ENCODE measurements at regions not wholly inside any gene's neighbourhood (a gene's known extent, or its start where the extent isn't known, plus 50 kb on each side); places are given as distances from the start of the nearest gene placed in this dataset.

DNA sequence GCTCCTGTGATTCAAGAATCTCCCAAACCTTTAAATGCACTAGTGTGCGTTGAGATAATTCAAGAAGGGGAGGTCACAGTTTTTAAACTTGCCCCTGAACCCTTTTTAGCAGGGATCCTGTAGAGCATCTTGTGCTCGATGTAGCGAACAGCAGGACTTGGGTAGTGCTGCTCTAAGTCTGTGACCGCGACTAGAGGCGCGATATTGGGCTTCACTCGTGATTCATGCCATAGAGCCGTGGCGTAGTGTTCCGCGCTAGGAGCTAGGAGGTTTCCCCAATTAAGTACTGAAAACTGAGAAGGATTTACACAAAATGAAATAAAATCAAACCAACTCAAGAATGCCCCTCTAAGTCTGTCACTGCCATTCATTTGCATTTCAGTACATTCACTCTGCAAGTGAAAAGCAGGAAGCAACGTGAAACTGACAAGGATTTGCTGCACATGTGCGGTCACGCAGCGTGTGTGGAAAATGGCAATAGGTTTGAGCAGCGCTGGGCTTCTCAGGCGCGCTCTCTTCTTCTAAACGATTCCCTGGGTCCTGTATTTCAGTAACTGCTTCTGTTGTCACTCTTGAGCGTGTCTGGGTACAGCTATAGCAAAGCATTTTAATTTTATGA, 1135.9 kb upstream of the WWC1 start:
- no peak for DNase-seq (ENCODE audit: low spot score)

DNA sequence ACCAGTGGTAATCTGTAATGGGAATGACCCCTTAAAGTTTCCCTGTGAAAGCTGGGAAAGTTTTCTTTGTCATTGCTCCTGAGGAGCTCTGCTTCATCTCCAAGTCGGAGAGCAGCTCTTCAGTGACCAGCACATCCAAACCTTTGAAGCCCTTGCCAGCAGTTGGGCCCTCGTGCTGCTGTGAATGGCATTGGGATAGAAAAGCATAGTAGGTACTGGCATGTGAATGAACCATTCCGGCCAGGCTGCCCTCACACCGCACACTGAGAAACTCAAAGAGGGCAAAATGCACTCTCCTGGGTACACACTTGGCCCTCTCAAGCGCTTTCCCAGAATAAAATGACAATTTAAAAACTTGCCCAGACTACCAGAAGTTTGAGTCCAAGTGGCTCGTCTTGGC, 1135.0 kb upstream of the WWC1 start:
- DNase-seq (ENCODE audit: low spot score): no peak

GRCh38 chr5:167158588-167158987, 1132.9 kb upstream of the WWC1 start:
- DNase-seq (ENCODE audit: low spot score): no peak

DNA sequence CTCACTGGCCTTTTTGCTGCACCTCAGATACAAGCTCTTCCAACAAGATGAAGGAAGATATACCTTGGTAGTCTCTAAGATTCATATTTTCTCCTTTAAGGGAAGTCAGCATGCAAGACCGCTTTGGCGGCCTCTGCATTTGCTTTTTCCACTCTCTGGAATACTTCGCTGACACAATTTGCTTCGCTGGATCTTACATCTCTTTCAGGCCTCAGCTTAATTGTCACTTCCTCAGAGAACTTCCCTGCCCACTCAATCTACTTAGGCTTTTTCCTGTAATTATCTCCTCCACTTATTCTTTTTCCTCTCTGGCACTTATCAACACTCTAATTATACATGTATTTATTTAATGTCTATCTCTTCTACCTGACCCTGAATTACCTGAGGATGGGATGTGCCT, 1131.1 kb upstream of the WWC1 start:
- DNase-seq (ENCODE audit: low spot score): no peak

DNA sequence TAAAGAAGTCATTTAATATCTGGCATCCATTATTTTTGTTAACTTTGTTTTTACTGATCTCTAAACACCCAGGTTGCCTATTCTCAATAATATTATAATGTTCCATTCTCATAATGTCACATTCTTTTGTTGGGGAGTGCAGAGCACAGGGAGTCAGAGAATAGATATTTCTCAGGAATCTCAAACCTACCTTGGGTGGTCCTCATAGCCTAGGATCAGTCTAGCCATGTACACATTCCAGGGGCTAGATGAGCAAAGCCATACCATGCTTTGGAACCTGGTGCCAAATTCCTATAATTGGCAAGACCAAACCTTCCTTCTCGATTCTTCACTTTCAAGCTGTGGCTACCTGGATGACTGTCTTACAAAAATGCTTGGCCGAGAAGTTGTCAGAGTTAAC, 1124.7 kb upstream of the WWC1 start:
- no peak for DNase-seq (ENCODE audit: low spot score)

GRCh38 chr5:167167191-167167795, 1124.2 kb upstream of the WWC1 start:
- DNase-seq (ENCODE audit: low spot score): no peak

GRCh38 chr5:167168971-167169370, 1122.5 kb upstream of the WWC1 start:
- no peak for DNase-seq (ENCODE audit: low spot score)

DNA sequence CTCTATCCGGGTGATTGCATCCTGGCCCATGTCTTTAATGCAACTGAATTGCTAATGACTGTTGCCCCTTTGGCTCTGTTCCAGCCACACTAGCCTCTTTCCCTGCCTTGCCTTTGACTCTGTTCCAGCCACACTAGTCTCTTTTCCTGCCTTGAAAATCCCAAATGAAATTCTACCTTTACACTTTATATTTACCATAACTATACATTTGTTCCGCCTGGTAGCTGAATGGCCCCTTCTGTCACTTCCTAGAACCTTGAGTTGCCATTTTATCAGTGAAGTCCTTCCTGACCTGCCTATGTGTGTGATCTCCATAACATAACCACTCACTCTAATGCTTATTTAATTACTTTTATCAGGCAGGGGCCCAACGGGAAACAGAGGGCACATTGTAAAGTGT, 1120.4 kb upstream of the WWC1 start:
- no peak for DNase-seq (ENCODE audit: low spot score)

DNA sequence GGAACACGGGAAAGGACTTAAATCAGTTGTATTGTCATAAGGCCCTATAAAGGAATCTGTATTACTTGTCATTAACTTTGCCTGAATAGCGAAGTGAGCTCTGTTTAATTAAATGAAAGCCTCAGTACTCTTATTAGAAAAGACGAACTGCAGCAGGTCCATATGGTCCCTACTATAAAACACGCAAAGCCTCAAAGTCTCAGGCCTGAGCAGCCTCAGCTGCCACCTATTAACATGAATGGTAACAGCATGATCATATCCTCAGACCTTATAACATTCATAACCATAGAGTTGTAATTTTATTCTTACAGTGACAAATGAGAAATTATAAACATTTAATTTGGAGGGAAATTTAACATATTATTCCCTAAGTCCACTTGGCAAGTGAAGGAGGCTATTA, 1113.7 kb upstream of the WWC1 start:
- no peak for DNase-seq (ENCODE audit: low spot score)

DNA sequence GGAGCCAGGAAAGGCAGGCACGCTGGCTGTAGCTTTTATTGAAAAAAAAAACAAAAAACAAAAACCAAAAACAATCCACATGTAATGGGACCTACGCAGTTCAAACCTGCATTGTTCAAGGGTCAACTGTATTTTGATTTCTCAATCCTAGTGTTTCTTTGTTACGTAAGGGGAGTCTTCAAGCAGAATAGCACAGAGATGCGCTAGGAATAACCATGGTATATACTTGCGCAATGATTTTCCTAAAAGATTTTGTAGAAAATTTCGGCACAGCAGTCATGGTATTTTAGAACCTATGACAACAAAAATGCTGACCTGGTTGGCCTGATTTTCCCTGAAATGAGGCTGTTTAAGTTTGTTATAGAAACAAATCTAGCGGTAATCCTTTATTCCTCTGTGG, 1110.5 kb upstream of the WWC1 start:
- no peak for DNase-seq (ENCODE audit: low spot score)

- DNase-seq (ENCODE audit: low spot score): no peak
Observed at GRCh38 chr5:167205881-167206280, 1085.6 kb upstream of the WWC1 start.

DNA sequence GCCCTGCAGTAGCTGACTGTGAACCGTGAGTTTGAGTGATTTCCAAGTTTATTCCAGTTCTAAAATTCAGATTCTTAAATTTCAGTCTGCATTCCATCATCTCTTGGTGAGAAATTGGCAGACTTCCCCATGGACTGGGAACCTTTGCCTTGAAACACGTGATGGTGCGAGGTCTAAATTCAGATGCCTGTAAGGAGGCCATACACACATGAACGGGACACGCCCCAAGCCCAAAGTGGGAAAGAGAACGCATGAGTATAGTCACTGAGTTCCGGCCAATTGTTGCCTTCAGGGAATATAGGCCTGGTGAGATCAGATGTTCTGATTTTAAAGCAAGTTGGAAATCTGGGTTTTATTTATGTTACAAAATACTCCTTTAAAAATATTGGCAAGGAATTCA, 1084.4 kb upstream of the WWC1 start:
- no peak for DNase-seq (ENCODE audit: low spot score)

- no peak for DNase-seq (ENCODE audit: low spot score)
Observed at GRCh38 chr5:167208911-167209310, 1082.5 kb upstream of the WWC1 start.

GRCh38 chr5:167217097-167217743, 1074.2 kb upstream of the WWC1 start:
- DNase-seq (ENCODE audit: low spot score): no peak

GRCh38 chr5:167219298-167219697, 1072.1 kb upstream of the WWC1 start:
- DNase-seq (ENCODE audit: low spot score): no peak

- no peak for DNase-seq (ENCODE audit: low spot score)
Observed at GRCh38 chr5:167226386-167226785, 1065.1 kb upstream of the WWC1 start.

DNA sequence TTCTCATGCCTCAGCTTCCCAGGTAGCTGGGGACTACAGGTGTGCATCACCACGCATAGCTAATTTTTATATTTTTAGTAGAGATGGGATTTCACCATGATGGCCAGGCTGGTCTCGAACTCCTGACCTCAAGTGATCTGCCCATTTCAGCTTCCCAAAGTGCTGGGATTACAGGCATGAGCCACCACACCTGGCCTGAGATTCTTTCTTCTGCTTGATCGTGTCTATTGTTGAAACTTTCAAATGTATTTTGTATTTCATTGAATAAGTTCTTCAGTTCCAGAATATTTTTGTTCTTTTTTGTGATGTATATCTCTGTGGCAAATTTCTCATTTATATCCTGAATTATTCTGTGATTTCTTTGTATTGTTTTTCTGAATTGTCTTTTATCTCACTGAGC, 1063.3 kb upstream of the WWC1 start:
- no peak for DNase-seq (ENCODE audit: low spot score)

DNA sequence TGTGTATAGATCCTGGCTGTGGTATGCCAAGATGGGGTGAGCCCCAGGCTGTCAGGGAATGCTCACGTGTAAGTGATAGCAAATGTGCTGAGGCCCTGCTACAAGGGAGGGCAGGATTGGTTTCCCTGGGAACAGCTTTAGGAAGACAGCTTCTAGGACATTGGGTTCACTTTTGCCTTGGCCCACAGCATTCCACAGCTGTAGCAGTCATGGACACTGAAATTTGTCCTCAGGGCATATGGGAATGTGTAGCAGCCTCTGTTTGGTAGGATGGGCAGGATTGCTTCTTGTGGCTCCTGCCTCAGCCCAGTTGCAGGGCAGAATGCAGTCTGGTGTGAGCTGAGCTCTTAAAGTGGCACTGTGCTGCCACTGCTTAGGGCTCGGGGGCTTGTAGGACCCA, 1061.7 kb upstream of the WWC1 start:
- no peak for DNase-seq (ENCODE audit: low spot score)

DNA sequence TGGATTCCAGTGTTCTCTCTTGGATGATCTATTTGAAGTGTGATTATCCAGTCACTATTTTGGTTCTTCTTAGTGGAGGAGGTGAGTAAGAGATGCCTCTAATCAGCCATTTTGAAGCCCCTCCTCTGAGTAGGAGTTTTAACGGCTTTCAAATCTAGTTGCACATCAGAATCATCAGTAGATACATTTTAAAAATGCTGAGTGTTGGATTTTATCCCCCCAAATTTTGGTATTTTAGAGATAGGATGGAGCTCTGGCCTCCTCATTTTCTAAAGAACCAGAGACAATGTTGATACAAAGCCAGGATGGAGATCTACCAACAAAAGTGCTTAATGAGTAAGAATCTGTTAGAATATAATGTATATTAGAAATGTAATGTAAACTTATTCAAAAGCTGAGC, 1061.0 kb upstream of the WWC1 start:
- no peak for DNase-seq (ENCODE audit: low spot score)

GRCh38 chr5:167232675-167233311, 1058.7 kb upstream of the WWC1 start:
- DNase-seq (ENCODE audit: low spot score): no peak

- DNase-seq (ENCODE audit: low spot score): no peak
Observed at GRCh38 chr5:167233507-167234220, 1057.8 kb upstream of the WWC1 start.

DNA sequence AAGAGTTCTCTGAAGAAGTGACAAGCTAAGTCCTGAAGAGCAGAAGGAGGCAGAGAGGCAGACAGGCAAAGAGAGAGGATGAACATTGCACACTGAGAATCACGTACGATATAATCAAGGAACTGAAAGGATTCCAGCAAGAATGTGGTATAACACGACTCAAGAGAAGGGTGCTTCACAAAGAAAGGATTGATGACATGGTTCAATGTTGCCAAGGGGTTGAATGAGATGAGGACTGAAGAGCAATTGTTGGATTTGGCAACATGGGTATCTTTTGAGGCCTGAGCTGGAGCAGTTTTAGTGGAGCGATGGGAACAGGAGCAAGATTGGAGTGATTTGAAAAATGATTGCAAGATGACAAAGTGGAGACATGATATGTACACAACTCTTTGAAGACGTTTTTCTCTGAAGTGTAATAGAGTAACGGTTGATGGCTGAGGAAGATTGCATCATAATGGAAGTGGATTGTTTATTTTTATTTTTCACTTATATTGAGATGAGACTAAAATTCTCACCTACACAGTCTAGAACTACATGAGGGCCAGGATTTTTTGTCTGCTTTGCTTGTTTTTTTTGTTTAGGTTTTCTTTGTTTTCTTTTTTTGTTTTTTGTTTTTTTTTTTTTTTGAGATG, 1049.9 kb upstream of the WWC1 start:
- no peak for DNase-seq (ENCODE audit: low spot score)

Measured in HuH-7.5 (cell line).